ENCODE measurements at regions not wholly inside any gene's neighbourhood (a gene's known extent, or its start where the extent isn't known, plus 50 kb on each side); places are given as distances from the start of the nearest gene placed in this dataset.
"Not testable (repeated sequence)": the region's sequence is repeated elsewhere in the genome, so short reads cannot be mapped to it uniquely, and the experiment has no call there.

GRCh38 chr13:37158481-37158880 lies 53.0 kb upstream of the CSNK1A1L start:
- no peak for TF ChIP-seq CTCF (IDR thresholded peaks at IDR 0.05)
- no peak for TF ChIP-seq EP300 (IDR thresholded peaks at IDR 0.05)
- TF ChIP-seq POLR2A (IDR thresholded peaks at IDR 0.05), result no peak
- no peak for TF ChIP-seq POLR2AphosphoS5 (IDR thresholded peaks at IDR 0.05)
- H3K27ac ChIP-seq, result no peak overlapping the region
- H3K36me3 ChIP-seq, result no peaks in the 10 kb centered on the region
- peaks cover 8% of the 10 kb centered on the region for H3K9me3 ChIP-seq
- H3K27me3 ChIP-seq, result no peaks in the 10 kb centered on the region
- H3K4me3 ChIP-seq, result no peak overlapping the region
- H3K4me1 ChIP-seq, result no peaks in the 10 kb centered on the region
- DNase-seq (ENCODE audit: low spot score in 2 of 2), result no peak
- 90% methylated on average over 2 of the region's 2 CpGs for WGBS

GRCh38 chr13:37155613-37156097 lies 50.2 kb upstream of the CSNK1A1L start:
- not testable (repeated sequence) for H3K4me3 ChIP-seq, H3K36me3 ChIP-seq
- WGBS, result 97% methylated on average over 20 of the region's 22 CpGs

More at GRCh38 chr13:37155613-37156097, 50.2 kb upstream of the CSNK1A1L start:
- H3K4me1 ChIP-seq; DNase-seq (ENCODE audit: low spot score in 2 of 2); H3K9me3 ChIP-seq; H3K27me3 ChIP-seq; H3K27ac ChIP-seq: not testable (repeated sequence)
